ENCODE measurements at regions not wholly inside any gene's neighbourhood (a gene's known extent, or its start where the extent isn't known, plus 50 kb on each side); places are given as distances from the start of the nearest gene placed in this dataset.

GRCh38 chr18:34651586-34652369 is 58.3 kb upstream of the DTNA start:
- DNase-seq (ENCODE audit: low read depth), result no peak
- no peak overlapping the region for H3K4me3 ChIP-seq (ENCODE audit: low read depth, low read length)
- no peak for TF ChIP-seq CTCF (conservative IDR thresholded peaks at IDR 0.05; ENCODE audit: low read depth, low read length)

GRCh38 chr18:34655131-34655530 is 55.0 kb upstream of the DTNA start:
- no peak for TF ChIP-seq CTCF (conservative IDR thresholded peaks at IDR 0.05; ENCODE audit: low read depth, low read length)
- no peak for DNase-seq (ENCODE audit: low read depth)
- no peak overlapping the region for H3K4me3 ChIP-seq (ENCODE audit: low read depth, low read length)

- no peak for DNase-seq (ENCODE audit: low read depth)
- H3K4me3 ChIP-seq (ENCODE audit: low read depth, low read length), result no peak overlapping the region
- no peak for TF ChIP-seq CTCF (conservative IDR thresholded peaks at IDR 0.05; ENCODE audit: low read depth, low read length)
These were observed 52.1 kb upstream of the DTNA start for GRCh38 chr18:34657860-34658500.

- peak; percentile 99 for DNase-seq (ENCODE audit: low read depth)
- TF ChIP-seq CTCF (conservative IDR thresholded peaks at IDR 0.05; ENCODE audit: low read depth, low read length), result no peak
- H3K4me3 ChIP-seq (ENCODE audit: low read depth, low read length), result no peak overlapping the region
These were observed 50.2 kb upstream of the DTNA start for GRCh38 chr18:34659579-34660517.
